CD4-positive, alpha-beta T cell treated with Interleukin-4 for 4 hours (primary cell): ENCODE measurements at regions not wholly inside any gene's neighbourhood (a gene's known extent, or its start where the extent isn't known, plus 50 kb on each side); places are given as distances from the start of the nearest gene placed in this dataset.
"Not testable (repeated sequence)": the region's sequence is repeated elsewhere in the genome, so short reads cannot be mapped to it uniquely, and the experiment has no call there.

Experiments
- DNase-seq: peaks from one replicate; pipeline ENCODE4 v3.0.0-alpha.2; 2020

GRCh38 chr10:28127881-28128280, 129.0 kb upstream of the ODAD2 start:
- no peak for DNase-seq

- DNase-seq: no peak
Measured at GRCh38 chr10:28125701-28126100, 126.8 kb upstream of the ODAD2 start.

DNA sequence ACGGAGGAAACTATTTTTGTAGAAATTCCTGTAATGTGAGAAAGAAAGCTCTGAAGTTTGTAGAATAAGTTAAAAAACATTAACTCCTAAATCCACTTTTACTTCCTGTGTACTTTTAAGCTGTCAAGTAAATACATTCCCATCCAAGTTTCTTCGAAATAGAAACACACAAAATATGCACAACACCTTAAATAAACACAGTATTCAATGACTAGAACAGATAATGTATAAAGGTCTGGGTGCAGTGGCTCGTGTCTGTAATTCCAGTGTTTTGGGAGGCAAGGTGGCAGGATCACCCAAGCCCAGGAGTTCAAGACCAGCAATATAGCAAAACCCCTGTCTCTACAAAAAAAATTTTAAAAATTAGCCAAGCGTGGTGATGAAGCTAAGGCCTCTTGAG, 121.9 kb upstream of the ODAD2 start:
- DNase-seq: no peak

DNA sequence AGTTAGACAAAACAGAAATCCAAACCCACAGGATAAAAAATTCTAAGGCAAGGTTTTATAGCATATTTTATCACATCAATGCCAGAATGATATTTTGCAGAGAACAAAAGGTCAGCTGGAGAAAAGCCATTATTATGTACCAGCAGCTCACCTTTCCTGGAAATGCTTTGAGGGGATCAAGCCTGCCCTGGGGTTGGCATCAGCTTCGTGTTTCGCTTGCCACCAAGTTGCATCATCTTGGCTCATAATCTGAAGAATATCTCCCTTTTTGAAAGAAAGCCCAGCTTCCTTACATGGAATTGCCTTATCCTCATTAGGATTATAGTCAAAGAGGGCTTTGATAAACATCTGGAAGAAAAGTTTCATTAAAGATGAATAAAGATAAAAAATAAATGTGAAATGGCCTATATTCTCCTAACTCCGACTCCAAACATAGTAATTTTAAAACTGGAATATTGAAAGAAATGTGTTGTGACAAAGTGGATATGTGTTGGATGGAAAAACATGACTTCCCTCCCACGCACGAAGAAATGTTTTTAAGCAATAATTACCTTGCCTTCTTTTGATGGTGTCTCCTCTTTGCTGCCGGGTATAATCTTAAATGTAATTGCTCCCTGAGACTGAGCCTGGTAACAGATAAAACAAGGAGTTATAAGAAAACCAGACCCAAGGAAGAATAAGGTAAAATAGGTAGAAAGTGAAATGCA, 121.3 kb upstream of the ODAD2 start:
- no peak for DNase-seq

- DNase-seq: no peak
Measured at GRCh38 chr10:28118985-28119628, 120.2 kb upstream of the ODAD2 start.

DNA sequence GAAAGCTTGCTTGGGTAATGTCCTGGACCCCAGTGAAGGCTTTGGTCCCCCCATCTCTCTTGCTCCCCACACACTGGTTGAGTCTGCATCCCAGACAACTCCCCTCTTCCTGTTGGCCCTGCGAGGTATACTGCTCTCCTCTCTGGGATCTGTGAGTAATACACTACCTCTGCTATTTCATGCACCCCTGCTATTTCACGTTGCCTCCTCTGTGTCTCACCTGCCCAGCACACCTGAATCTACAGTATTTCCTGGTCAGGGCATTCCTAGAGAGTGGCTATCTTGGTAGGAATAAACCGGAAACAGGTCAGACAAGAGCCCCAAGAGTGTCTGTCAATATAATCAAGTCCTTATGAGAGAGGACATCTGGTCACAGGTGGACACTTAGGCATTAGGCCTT, 114.3 kb upstream of the ODAD2 start:
- DNase-seq: no peak

- no peak for DNase-seq
Measured at GRCh38 chr10:28111712-28112111, 112.8 kb upstream of the ODAD2 start.

- no peak for DNase-seq
Measured at GRCh38 chr10:28105561-28105960, 106.7 kb upstream of the ODAD2 start.

- no peak for DNase-seq
Measured at GRCh38 chr10:28097633-28098032, 98.8 kb upstream of the ODAD2 start.

- no peak for DNase-seq
Measured at GRCh38 chr10:28095791-28096378, 97.0 kb upstream of the ODAD2 start.

DNA sequence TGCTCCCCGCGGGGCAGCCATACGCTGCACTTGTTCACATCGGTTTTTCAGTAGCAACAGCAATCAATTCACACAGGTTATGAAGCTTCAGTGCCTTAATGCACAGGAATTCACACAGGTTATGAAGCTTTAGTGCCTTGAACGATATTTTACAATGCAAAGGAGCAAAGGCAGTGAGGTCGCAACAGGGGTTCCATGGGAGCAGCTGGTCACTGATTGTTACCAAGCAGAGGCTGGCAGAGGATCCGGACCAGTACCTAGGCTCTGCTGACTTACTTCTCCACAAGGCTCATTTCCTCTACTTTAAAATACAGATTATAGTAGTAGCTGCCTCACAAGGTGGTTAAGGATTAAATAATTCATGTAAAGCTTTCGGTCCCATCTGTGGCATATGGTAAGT, 95.2 kb upstream of the ODAD2 start:
- DNase-seq: no peak

DNA sequence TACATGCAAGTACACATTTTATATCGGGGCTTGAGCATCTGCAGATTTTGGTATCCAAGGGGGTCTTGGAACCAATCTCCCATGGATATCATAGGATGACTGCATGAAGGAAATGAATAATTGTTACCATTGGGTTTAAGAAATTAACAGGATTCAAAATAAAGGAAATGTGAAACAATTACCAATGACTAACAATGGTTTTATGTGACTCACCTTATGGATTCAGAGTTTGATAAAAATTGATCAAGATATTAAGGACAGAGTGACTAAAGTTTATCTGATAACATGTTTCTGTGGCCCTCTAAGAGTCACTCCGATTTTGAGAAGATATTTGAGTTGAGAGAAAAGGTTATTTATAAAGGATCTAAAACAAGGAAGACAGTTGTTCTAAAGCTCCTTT, 93.0 kb upstream of the ODAD2 start:
- no peak for DNase-seq

- no peak for DNase-seq
Measured at GRCh38 chr10:28090506-28090905, 91.6 kb upstream of the ODAD2 start.

GRCh38 chr10:28089467-28089866, 90.6 kb upstream of the ODAD2 start:
- no peak for DNase-seq

DNA sequence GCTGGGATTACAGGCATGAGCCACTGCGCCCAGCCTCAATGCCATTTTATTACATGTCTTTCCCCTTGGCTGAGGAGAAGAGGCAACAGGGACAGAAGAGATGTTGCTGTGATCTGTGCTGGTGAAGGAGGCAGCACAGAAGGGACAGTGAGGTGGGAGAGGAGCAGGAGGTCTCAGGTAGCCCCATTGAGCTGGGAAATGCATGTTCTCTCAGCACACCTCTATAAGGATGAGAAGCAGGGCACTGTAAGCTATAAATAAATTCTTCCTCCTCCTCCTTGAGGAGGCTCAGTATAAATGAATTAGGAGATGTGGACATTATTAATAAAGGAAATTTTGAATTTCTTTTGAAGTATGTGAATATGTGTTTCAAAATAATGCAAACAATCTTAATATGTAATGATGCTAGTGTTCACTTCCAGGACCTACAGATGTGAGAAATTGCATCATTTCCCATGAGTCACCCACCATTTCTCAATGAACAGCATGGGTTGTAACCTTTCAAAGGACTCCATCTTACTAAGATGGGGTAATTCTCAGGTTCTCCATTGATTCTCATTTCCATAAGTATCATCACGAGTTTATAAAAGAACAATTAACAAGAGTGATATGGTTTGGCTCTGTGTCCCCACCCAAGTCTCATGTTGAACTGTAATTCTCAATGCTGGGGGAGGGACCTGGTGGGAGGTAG, 88.9 kb upstream of the ODAD2 start:
- no peak for DNase-seq

GRCh38 chr10:28085760-28086159, 86.9 kb upstream of the ODAD2 start:
- DNase-seq: not testable (repeated sequence)

GRCh38 chr10:28082885-28083284, 84.0 kb upstream of the ODAD2 start:
- no peak for DNase-seq

- DNase-seq: no peak
Measured at GRCh38 chr10:28082316-28082715, 83.4 kb upstream of the ODAD2 start.

DNA sequence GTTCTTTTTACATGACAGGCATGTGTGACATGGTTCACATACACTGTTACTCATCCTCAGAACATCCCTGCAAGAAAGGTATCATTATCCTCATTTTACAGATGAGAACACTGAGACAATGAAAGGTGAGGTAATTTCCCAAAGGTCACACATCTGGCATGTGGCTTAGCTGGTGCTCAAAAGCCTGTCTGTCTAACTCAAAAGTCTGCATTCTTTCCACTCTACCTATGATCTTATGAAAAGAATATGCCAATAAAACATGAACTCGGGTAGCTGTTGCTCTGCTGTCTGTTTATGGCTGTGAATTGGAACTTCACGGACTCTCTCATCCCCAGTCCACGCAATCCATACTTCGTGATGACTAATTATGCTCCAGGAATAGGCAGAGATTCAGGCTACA, 79.0 kb upstream of the ODAD2 start:
- DNase-seq: no peak

DNA sequence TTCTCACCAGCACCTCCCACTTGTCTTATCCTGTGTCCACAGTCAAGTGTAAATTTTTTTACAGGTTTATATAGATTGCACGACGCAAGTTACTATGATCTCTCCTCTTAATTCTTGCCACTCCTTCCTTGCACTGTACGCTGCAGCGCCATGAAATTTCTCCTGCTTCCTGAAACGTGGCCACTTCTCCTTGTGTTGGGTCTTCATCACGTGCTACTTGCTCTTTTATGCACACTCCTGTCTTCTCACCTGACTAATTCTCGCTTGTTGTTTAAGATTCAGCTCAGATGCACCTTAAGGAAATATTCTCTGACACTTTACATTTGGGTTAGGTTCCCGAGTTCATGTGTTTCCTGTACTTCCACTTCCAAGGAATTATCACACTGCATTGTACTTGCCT, 76.5 kb upstream of the ODAD2 start:
- no peak for DNase-seq

GRCh38 chr10:28072573-28072972, 73.7 kb upstream of the ODAD2 start:
- DNase-seq: no peak

GRCh38 chr10:28060031-28060607, 61.2 kb upstream of the ODAD2 start:
- no peak for DNase-seq

DNA sequence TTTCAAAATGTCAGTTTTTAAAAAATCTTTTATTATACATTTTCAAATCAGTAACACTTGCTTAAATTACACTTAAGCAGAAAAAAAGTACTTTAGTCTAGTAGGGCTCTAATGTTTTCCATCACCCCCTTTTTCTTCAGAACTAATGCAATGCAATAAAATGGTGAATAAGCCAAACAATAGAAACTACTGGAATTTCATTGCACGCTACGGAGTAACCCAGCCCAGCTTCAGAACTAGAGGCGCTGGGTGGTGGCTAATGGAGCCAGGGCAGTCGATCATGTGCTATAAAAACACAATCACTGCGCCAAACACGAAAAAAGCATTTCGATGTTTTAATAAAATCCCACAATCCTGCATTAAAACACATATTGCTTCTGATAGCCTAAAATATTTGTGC, 59.9 kb upstream of the ODAD2 start:
- no peak for DNase-seq
